SK-N-SH (cell line): ENCODE measurements at regions not wholly inside any gene's neighbourhood (a gene's known extent, or its start where the extent isn't known, plus 50 kb on each side); places are given as distances from the start of the nearest gene placed in this dataset.

Experiments used
- CTCF ChIA-PET: fragments of 300-600, 350-600 bp; formaldehyde crosslinking; extraction: SDS; loops from one replicate; lab custom pipeline; 2021; lab: Yijun Ruan, JAX
- POLR2A ChIA-PET: fragments of 350-600 bp; sonication (Branson Sonifier 250); formaldehyde crosslinking; extraction: SDS; loops from one replicate; lab custom pipeline; 2020; ENCODE audit warnings: antibody characterized with exemption, inconsistent platforms; lab: Yijun Ruan, JAX
- DNase-seq: peaks from one replicate; pipeline ENCODE4 v3.0.0; 2012
- H2AFZ ChIP-seq: fragments of 200-600 bp; sonication (generic); 2 replicates; pipeline ENCODE4 v1.8.1; 2016; ENCODE audit warnings: antibody characterized with exemption, mild to moderate bottlenecking, low read depth
- H3F3A ChIP-seq: fragments of 200-600 bp; sonication (generic); replicated peaks from 2 replicates; pipeline ENCODE3; 2016; ENCODE audit warnings: antibody characterized with exemption, mild to moderate bottlenecking; ENCODE audit not compliant: insufficient read depth
- H3K27ac ChIP-seq, 2 experiments: fragments of 200-500 bp in 1 of 2; fragments of 200-600 bp in 1 of 2; sonication (Bioruptor generic) in 1 of 2; sonication (generic), shearing (Covaris generic) in 1 of 2; 2 replicates each; pipeline versions ENCODE4 v1.5.1 to v1.6.1; 2014 to 2016; ENCODE audit warnings: low read depth in 2 of 2, inconsistent platforms in 1 of 2, low read length in 1 of 2, mild to moderate bottlenecking in 1 of 2, mixed read lengths in 1 of 2
- H3K27me3 ChIP-seq: fragments of 200-600 bp; sonication (generic), shearing (Covaris generic); 2 replicates; pipeline ENCODE4 v1.6.1; 2016; ENCODE audit warnings: mixed run types; ENCODE audit not compliant: insufficient read depth
- H3K36me3 ChIP-seq, 2 experiments: fragments of 200-500 bp in 1 of 2; fragments of 200-600 bp in 1 of 2; sonication (Bioruptor generic) in 1 of 2; sonication (generic) in 1 of 2; replicated peaks in 1 of 2; 2 replicates each; pipeline versions ENCODE3 to v1.5.1; 2014 to 2016; ENCODE audit warnings: low read length in 1 of 2, mild to moderate bottlenecking in 1 of 2; ENCODE audit not compliant: insufficient read depth in 2 of 2, control insufficient read depth in 1 of 2
- H3K4me1 ChIP-seq, 2 experiments: fragments of 200-500 bp in 1 of 2; fragments of 200-600 bp in 1 of 2; sonication (Bioruptor generic) in 1 of 2; sonication (generic), shearing (Covaris generic) in 1 of 2; 2 replicates each; pipeline versions ENCODE4 v1.5.1 to v1.6.1; 2014 to 2016; ENCODE audit warnings: low read depth in 1 of 2, low read length in 1 of 2, mixed run types in 1 of 2; ENCODE audit not compliant: insufficient read depth in 2 of 2, control insufficient read depth in 1 of 2
- H3K4me2 ChIP-seq: fragments of 200-600 bp; sonication (generic), shearing (Covaris generic); 2 replicates; pipeline ENCODE4 v1.6.1; 2017; ENCODE audit warnings: mixed run types
- H3K4me3 ChIP-seq, 2 experiments: fragments of 200-500 bp in 1 of 2; fragments of 200-600 bp in 1 of 2; sonication (Bioruptor generic) in 1 of 2; sonication (generic), shearing (Covaris generic) in 1 of 2; 2 replicates each; pipeline versions ENCODE4 v1.5.1 to v1.8.1; 2014 to 2016; ENCODE audit warnings: low read depth in 2 of 2, inconsistent platforms in 1 of 2, low read length in 1 of 2, mild to moderate bottlenecking in 1 of 2, mixed read lengths in 1 of 2, moderate library complexity in 1 of 2
- H3K79me2 ChIP-seq: fragments of 200-600 bp; sonication (generic); 2 replicates; pipeline ENCODE4 v1.8.1; 2017; ENCODE audit warnings: mild to moderate bottlenecking; ENCODE audit not compliant: insufficient read depth
- H3K9ac ChIP-seq: fragments of 200-600 bp; sonication (generic); 2 replicates; pipeline ENCODE4 v1.6.1; 2017; ENCODE audit warnings: mixed run types
- H3K9me2 ChIP-seq: fragments of 200-600 bp; sonication (generic); 2 replicates; pipeline ENCODE4 v1.6.1; 2017; ENCODE audit warnings: mixed run types
- H3K9me3 ChIP-seq: fragments of 200-600 bp; sonication (generic); 2 replicates; pipeline ENCODE4 v1.6.1; 2017; ENCODE audit warnings: mixed run types, mild to moderate bottlenecking, moderate library complexity
- H4K20me1 ChIP-seq: fragments of 200-600 bp; sonication (generic); 2 replicates; pipeline ENCODE4 v1.6.1; 2017; ENCODE audit warnings: mild to moderate bottlenecking, mixed run types; ENCODE audit not compliant: insufficient read depth
- CHD2 ChIP-seq: fragments of 150-350 bp; IDR thresholded peaks from 2 replicates; pipeline ENCODE4 v1.6.1; 2018; ENCODE audit warnings: low read length; ENCODE audit not compliant: partially characterized antibody
- FOSL2 ChIP-seq: IDR thresholded peaks from 2 replicates; pipeline ENCODE4 v1.4.0; 2012; ENCODE audit warnings: low read depth, mild to moderate bottlenecking, moderate library complexity, borderline replicate concordance
- FOXJ3 ChIP-seq: sonication (generic); formaldehyde crosslinking; IDR thresholded peaks from 2 replicates; pipeline ENCODE4 v1.5.1; 2020; ENCODE audit warnings: mild to moderate bottlenecking, missing genetic modification reagents
- GATA2 ChIP-seq: sonication (generic); formaldehyde crosslinking; IDR thresholded peaks from 2 replicates; pipeline ENCODE4 v1.5.0; 2020; ENCODE audit warnings: mild to moderate bottlenecking, missing genetic modification reagents
- JUND ChIP-seq: IDR thresholded peaks from 2 replicates; pipeline ENCODE4 v1.4.0; 2012
- NFIC ChIP-seq: IDR thresholded peaks from 2 replicates; pipeline ENCODE4 v1.4.0; 2012; ENCODE audit warnings: borderline replicate concordance
- NRF1 ChIP-seq: IDR thresholded peaks from 2 replicates; pipeline ENCODE4 v1.6.1; 2012; ENCODE audit warnings: low read depth, mild to moderate bottlenecking, low read length
- POLR2AphosphoS5 ChIP-seq: IDR thresholded peaks from 2 replicates; pipeline ENCODE4 v1.6.1; 2012; ENCODE audit warnings: low read depth, low read length
- RAD21 ChIP-seq: IDR thresholded peaks from 2 replicates; pipeline ENCODE4 v1.6.1; 2012; ENCODE audit warnings: mild to moderate bottlenecking, low read length
- RCOR1 ChIP-seq: fragments of 150-350 bp; IDR thresholded peaks from 2 replicates; pipeline ENCODE4 v1.6.1; 2017; ENCODE audit warnings: antibody characterized with exemption, low read length
- REST ChIP-seq: IDR thresholded peaks from 2 replicates; pipeline ENCODE4 v1.6.1; 2012; ENCODE audit warnings: mild to moderate bottlenecking, low read depth, low read length, moderate library complexity
- RXRA ChIP-seq: IDR thresholded peaks from 2 replicates; pipeline ENCODE4 v1.4.0; 2012; ENCODE audit warnings: low read depth, mild to moderate bottlenecking, borderline replicate concordance
- SMC3 ChIP-seq: IDR thresholded peaks from 2 replicates; pipeline ENCODE4 v1.6.1; 2012; ENCODE audit warnings: low read depth, low read length, improper control_type of control experiment
- TAF1 ChIP-seq: IDR thresholded peaks from 2 replicates; pipeline ENCODE4 v1.6.1; 2012; ENCODE audit warnings: low read depth, mild to moderate bottlenecking, low read length, moderate library complexity, borderline replicate concordance
- USF1 ChIP-seq: IDR thresholded peaks from 2 replicates; pipeline ENCODE4 v1.4.0; 2012; ENCODE audit warnings: low read depth, borderline replicate concordance
- WGBS: methylation state at CpG from one replicate; pipeline ENCODE4 v1.1.6; 2017; ENCODE audit warnings: low lambda C conversion rate; 5-methylcytosine and 5-hydroxymethylcytosine counted together
- TF ChIP-seq, protein P1 (sequence below): fragments of 150-350 bp; IDR thresholded peaks from 2 replicates; pipeline ENCODE4 v1.6.1; 2016; ENCODE audit warnings: mild to moderate bottlenecking, low read depth, low read length
- TF ChIP-seq, protein P2 (sequence below): IDR thresholded peaks from 2 replicates; pipeline ENCODE4 v1.4.0; 2012; ENCODE audit warnings: low read depth

DNA sequence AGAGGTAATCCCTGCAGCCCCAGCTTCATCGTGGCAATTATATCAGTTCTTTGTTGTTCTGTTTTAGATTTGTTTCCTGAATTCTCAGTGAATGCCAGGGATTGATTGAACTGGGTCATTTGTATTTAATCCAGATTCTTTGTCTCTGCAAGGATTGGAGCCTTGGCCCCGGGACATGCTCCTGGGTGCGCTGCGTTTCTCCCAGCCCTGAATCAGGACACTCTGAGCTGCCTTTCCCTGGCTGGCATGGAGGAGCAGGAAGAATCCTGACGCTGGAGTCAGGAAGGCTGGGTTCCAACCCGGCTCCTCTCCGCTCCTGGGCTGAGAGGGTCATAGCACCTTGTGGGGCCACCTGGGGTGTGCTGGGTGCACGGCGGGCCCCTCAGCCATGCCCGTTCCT, 545.6 kb downstream of the QKI start:
- 76% methylated on average over 8 of the region's 10 CpGs for WGBS
- Histone ChIP-seq H3K36me3 (no peaks in the 10 kb centered on the region), H3K4me3 (no peak overlapping the region), H3K9me3 (no peaks in the 10 kb centered on the region), H3K79me2 (no peaks in the 10 kb centered on the region), H3K9me2 (no peaks in the 10 kb centered on the region), H3K27me3 (no peaks in the 10 kb centered on the region), H3K4me2 (no peak overlapping the region), H3K27ac (no peak overlapping the region), H3K4me1 (no peaks in the 10 kb centered on the region; a peak in 1 of 4 replicates), H3K9ac (no peak overlapping the region), H4K20me1 (no peaks in the 10 kb centered on the region), H2AFZ (no peak overlapping the region), H3F3A (no peaks in the 10 kb centered on the region)
- DNase-seq = no peak
- ChIA-PET POLR2A (no interaction called here), CTCF (interaction anchor here (1.0 to 3.7 kb wide), 6 partner anchors 10 to 968 kb away, joined by 3 to 11 read pairs (median 4); no protein-coding TSS in a partner anchor)
- TF ChIP-seq RAD21 (no peak), NRF1 (no peak), RCOR1 (no peak), POLR2AphosphoS5 (no peak), SMC3 (no peak), CHD2 (no peak), JUND (no peak), NFIC (no peak), TAF1 (no peak), RXRA (no peak), FOSL2 (no peak), REST (no peak), USF1 (no peak), FOXJ3 (CRISPR knock-in tag) (no peak), GATA2 (CRISPR knock-in tag) (no peak)
- TF ChIP-seq, protein P1, sequence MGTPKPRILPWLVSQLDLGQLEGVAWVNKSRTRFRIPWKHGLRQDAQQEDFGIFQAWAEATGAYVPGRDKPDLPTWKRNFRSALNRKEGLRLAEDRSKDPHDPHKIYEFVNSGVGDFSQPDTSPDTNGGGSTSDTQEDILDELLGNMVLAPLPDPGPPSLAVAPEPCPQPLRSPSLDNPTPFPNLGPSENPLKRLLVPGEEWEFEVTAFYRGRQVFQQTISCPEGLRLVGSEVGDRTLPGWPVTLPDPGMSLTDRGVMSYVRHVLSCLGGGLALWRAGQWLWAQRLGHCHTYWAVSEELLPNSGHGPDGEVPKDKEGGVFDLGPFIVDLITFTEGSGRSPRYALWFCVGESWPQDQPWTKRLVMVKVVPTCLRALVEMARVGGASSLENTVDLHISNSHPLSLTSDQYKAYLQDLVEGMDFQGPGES = no peak
- TF ChIP-seq, protein P2, sequence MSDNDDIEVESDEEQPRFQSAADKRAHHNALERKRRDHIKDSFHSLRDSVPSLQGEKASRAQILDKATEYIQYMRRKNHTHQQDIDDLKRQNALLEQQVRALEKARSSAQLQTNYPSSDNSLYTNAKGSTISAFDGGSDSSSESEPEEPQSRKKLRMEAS = no peak
